Stomach (tissue), 4 donors: ENCODE measurements at regions not wholly inside any gene's neighbourhood (a gene's known extent, or its start where the extent isn't known, plus 50 kb on each side); places are given as distances from the start of the nearest gene placed in this dataset.

ENCODE experiments used
- CTCF ChIP-seq, 7 experiments: fragments of 450-650 bp in 4 of 7; fragments of 200-600 bp in 3 of 7; sonication (generic) in 3 of 7; IDR thresholded peaks; one replicate each; pipeline ENCODE4 v1.5.1; 2016 to 2019; ENCODE audit warnings: antibody characterized with exemption in 7 of 7, control low read depth in 2 of 7, mild to moderate bottlenecking in 1 of 7
- POLR2A ChIP-seq, 4 donors: fragments of 450-650 bp; IDR thresholded peaks; one replicate each; pipeline ENCODE4 v1.6.1; 2016; ENCODE audit warnings: antibody characterized with exemption in 4 of 4, control low read depth in 2 of 4, mild to moderate bottlenecking in 1 of 4, moderate library complexity in 1 of 4
- POLR2AphosphoS5 ChIP-seq, 3 donors: sonication (generic); formaldehyde crosslinking; IDR thresholded peaks; one replicate each; pipeline ENCODE4 v1.6.1; 2016; ENCODE audit warnings: antibody characterized with exemption in 3 of 3

GRCh38 chr2:147546109-147546508, 298.7 kb upstream of the ACVR2A start:
- TF ChIP-seq CTCF (IDR thresholded peaks at IDR 0.05) (no peak), POLR2A (IDR thresholded peaks at IDR 0.05) (no peak), POLR2AphosphoS5 (IDR thresholded peaks at IDR 0.05) (no peak)
